OCI-LY3 (cell line): ENCODE measurements at regions not wholly inside any gene's neighbourhood (a gene's known extent, or its start where the extent isn't known, plus 50 kb on each side); places are given as distances from the start of the nearest gene placed in this dataset.
"Not testable (repeated sequence)": the region's sequence is repeated elsewhere in the genome, so short reads cannot be mapped to it uniquely, and the experiment has no call there.

ENCODE experiments used
- H2AFZ ChIP-seq: fragments of 200-600, 300-600 bp; shearing (Covaris generic); 2 replicates; pipeline ENCODE4 v1.6.0; 2014; ENCODE audit warnings: antibody characterized with exemption, low read depth, low read length
- H3K27ac ChIP-seq: fragments of 200-600, 300-600 bp; sonication (generic); 2 replicates; pipeline ENCODE4 v1.5.1; 2014; ENCODE audit warnings: mild to moderate bottlenecking, low read length, moderate library complexity, mixed read lengths
- H3K27me3 ChIP-seq: fragments of 200-600, 300-600 bp; sonication (generic); 2 replicates; pipeline ENCODE4 v1.6.1; 2014; ENCODE audit warnings: low read depth, low read length, mixed read lengths
- H3K36me3 ChIP-seq: fragments of 200-600, 300-600 bp; sonication (generic); replicated peaks from 2 replicates; pipeline ENCODE3; 2014; ENCODE audit warnings: low read depth, low read length, mixed read lengths
- H3K4me1 ChIP-seq: fragments of 300-600, 200-600 bp; sonication (generic); 2 replicates; pipeline ENCODE4 v1.6.1; 2014; ENCODE audit warnings: low read length, mixed read lengths
- H3K4me2 ChIP-seq: fragments of 200-600, 300-600 bp; sonication (generic); 2 replicates; pipeline ENCODE4 v1.6.1; 2014; ENCODE audit warnings: low read length, mixed read lengths
- H3K4me3 ChIP-seq: fragments of 300-600, 200-600 bp; sonication (generic); 2 replicates; pipeline ENCODE4 v1.5.1; 2014; ENCODE audit warnings: antibody characterized with exemption, mild to moderate bottlenecking, low read length, moderate library complexity
- H3K79me2 ChIP-seq: fragments of 300-600, 200-600 bp; shearing (Covaris generic); 2 replicates; pipeline ENCODE4 v1.6.1; 2014; ENCODE audit warnings: mild to moderate bottlenecking, low read length, mixed read lengths
- H3K9ac ChIP-seq: fragments of 300-600, 200-600 bp; shearing (Covaris generic); 2 replicates; pipeline ENCODE4 v1.6.0; 2014; ENCODE audit warnings: mild to moderate bottlenecking, low read length, moderate library complexity
- H3K9me3 ChIP-seq: fragments of 200-600, 300-600 bp; shearing (Covaris generic); 2 replicates; pipeline ENCODE4 v1.6.1; 2014; ENCODE audit warnings: low read length, mixed read lengths; ENCODE audit not compliant: insufficient read depth
- H4K20me1 ChIP-seq: fragments of 200-600, 300-600 bp; sonication (generic); 2 replicates; pipeline ENCODE4 v1.6.1; 2016; ENCODE audit warnings: low read length, mixed read lengths; ENCODE audit not compliant: insufficient read depth
- EZH2phosphoT487 ChIP-seq: fragments of 200-600 bp; shearing (Covaris generic); IDR thresholded peaks from 2 replicates; pipeline ENCODE4 v1.6.1; 2018; ENCODE audit warnings: antibody characterized with exemption, mixed run types, low read depth
- TF ChIP-seq, protein P1 (sequence below): fragments of 200-600, 300-600 bp; sonication (generic); IDR thresholded peaks from 2 replicates; pipeline ENCODE4 v1.5.1; 2014; ENCODE audit warnings: antibody characterized with exemption, low read length, low read depth

DNA sequence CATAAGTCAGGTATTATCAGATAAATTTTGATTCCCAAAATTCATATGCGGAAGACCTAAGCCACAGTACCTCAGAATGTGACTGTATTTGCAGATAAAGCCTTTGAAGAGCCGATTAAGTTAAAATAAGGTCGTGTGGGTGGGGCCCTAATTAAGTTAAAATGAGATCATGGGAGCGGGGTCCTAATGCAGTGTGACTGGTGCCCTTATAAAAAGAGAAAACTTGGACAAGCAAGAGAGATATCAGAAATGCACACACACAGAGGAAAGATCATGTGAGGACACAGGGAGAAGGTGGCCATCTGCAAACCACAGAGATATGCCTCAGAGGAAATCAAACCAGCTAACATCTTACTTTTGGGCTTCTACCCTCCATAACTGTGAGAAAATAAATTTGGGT, 236.1 kb downstream of the FBXO8 start:
- H4K20me1 ChIP-seq = no peaks in the 10 kb centered on the region
- no peak overlapping the region for H3K27ac ChIP-seq
- H3K9me3 ChIP-seq = no peaks in the 10 kb centered on the region
- no peak for TF ChIP-seq EZH2phosphoT487
- TF ChIP-seq, protein P1, sequence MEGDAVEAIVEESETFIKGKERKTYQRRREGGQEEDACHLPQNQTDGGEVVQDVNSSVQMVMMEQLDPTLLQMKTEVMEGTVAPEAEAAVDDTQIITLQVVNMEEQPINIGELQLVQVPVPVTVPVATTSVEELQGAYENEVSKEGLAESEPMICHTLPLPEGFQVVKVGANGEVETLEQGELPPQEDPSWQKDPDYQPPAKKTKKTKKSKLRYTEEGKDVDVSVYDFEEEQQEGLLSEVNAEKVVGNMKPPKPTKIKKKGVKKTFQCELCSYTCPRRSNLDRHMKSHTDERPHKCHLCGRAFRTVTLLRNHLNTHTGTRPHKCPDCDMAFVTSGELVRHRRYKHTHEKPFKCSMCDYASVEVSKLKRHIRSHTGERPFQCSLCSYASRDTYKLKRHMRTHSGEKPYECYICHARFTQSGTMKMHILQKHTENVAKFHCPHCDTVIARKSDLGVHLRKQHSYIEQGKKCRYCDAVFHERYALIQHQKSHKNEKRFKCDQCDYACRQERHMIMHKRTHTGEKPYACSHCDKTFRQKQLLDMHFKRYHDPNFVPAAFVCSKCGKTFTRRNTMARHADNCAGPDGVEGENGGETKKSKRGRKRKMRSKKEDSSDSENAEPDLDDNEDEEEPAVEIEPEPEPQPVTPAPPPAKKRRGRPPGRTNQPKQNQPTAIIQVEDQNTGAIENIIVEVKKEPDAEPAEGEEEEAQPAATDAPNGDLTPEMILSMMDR = no peak
- H3K79me2 ChIP-seq = no peaks in the 10 kb centered on the region
- peaks cover 10% of the 10 kb centered on the region for H3K4me1 ChIP-seq
- no peak overlapping the region for H3K9ac ChIP-seq
- H3K36me3 ChIP-seq = no peaks in the 10 kb centered on the region
- H3K4me2 ChIP-seq = no peak overlapping the region
- H3K4me3 ChIP-seq = no peak overlapping the region
- no peak overlapping the region for H2AFZ ChIP-seq
- no peaks in the 10 kb centered on the region for H3K27me3 ChIP-seq

DNA sequence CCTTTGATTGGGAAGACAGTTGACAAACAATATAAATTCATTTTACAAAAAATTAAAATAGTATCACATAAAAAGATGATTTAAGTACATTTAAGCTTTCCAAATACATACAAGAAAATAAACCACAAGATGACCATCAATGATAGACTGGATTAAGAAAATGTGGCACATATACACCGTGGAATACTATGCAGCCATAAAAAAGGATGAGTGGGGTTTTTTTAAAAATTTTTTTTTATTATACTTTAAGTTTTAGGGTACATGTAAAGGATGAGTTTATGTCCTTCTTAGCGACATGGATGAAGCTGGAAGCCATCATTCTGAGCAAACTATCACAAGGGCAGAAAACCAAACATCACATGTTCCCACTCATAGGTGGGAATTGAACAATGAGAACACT, 237.6 kb downstream of the FBXO8 start:
- H3K9me3 ChIP-seq, H3K4me3 ChIP-seq, H3K27me3 ChIP-seq, H3K4me2 ChIP-seq, H3K27ac ChIP-seq, H3K9ac ChIP-seq, H3K79me2 ChIP-seq, H3K36me3 ChIP-seq, H3K4me1 ChIP-seq, H2AFZ ChIP-seq, H4K20me1 ChIP-seq: not testable (repeated sequence)

DNA sequence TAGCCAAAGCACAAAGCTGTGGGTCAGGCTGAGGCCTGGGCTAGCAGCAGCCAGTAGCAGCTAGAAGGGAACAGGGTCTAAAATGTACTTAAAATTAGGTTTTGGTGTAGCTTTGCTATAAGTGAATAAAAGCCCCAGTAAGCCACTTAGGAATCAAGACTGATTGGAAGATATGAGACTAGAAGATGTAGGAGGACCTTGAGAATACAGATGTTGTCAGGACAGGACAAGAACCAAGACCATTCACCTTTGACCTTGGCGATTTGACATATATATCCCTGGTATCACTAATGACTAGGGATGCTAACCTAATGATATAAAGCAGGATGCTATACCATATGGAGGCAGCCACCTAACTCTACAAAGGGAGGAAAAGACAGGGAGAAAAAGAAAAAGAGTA, 238.1 kb downstream of the FBXO8 start:
- Histone ChIP-seq H3K36me3 (no peaks in the 10 kb centered on the region), H3K79me2 (no peaks in the 10 kb centered on the region), H2AFZ (no peak overlapping the region), H3K4me1 (no peaks in the 10 kb centered on the region), H3K27me3 (no peaks in the 10 kb centered on the region), H3K9ac (no peak overlapping the region), H3K27ac (no peak overlapping the region), H3K9me3 (no peaks in the 10 kb centered on the region), H4K20me1 (no peaks in the 10 kb centered on the region), H3K4me2 (no peak overlapping the region), H3K4me3 (no peak overlapping the region)
- no peak for TF ChIP-seq EZH2phosphoT487
- TF ChIP-seq, protein P1 = no peak

DNA sequence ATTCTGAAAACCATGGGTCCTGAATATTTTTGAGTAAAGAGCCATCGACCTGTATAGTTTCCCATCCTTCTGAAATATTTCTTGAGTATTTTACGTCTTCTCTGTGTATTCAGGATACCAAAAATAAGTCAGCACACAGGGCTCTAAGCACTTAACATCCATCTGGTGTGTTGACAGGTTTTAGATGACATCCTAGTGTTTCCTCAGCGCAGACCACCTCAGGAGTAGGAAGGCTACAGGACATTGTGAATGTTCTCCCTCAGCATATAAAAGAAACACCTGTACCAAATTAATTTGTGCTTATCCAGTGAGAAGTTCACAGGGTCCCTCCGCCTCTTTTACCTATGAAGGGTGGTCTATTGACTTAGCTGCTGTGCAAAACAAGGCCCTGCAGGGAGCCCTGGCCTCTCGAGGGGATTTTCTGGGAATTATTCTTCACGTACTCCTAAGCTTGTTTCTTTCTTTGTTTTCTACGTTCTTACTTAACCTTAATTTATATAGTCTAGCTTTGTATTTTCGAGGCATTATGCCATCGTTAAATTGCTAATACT, 241.8 kb downstream of the FBXO8 start:
- Histone ChIP-seq H3K9me3 (no peaks in the 10 kb centered on the region), H2AFZ (no peak overlapping the region), H4K20me1 (no peaks in the 10 kb centered on the region), H3K9ac (no peak overlapping the region), H3K4me1 (no peaks in the 10 kb centered on the region), H3K27ac (no peak overlapping the region), H3K4me3 (no peak overlapping the region), H3K79me2 (no peaks in the 10 kb centered on the region), H3K4me2 (no peak overlapping the region), H3K27me3 (no peaks in the 10 kb centered on the region), H3K36me3 (no peaks in the 10 kb centered on the region)
- TF ChIP-seq, protein P1 = no peak
- TF ChIP-seq EZH2phosphoT487 = no peak

DNA sequence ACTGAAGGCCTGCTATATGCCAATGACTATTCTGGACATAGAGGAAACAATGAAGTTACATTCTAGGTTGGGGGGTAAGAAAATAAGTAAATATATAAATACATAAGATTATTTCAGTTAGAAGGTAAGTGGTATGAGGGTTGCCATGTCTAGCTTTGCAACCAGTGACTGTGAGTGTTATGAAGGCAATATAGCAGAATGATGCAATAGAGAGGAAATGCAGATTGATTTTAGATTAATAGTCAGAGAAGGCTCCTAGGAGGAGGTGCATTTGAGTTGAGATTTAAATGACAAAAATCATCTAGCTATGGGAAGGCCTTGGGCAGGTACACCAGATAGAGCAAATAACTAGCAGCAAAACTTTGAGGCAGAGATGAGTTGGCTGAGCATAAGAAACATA, 243.2 kb downstream of the FBXO8 start:
- Histone ChIP-seq H3K27ac (no peak overlapping the region), H3K4me1 (no peaks in the 10 kb centered on the region), H3K9me3 (no peaks in the 10 kb centered on the region), H3K4me3 (no peak overlapping the region), H2AFZ (no peak overlapping the region), H3K9ac (no peak overlapping the region), H3K27me3 (no peaks in the 10 kb centered on the region), H3K79me2 (no peaks in the 10 kb centered on the region), H3K4me2 (no peak overlapping the region), H4K20me1 (no peaks in the 10 kb centered on the region), H3K36me3 (no peaks in the 10 kb centered on the region)
- TF ChIP-seq, protein P1 = no peak
- TF ChIP-seq EZH2phosphoT487 = no peak
